KMS-11 (cell line): ENCODE measurements at regions not wholly inside any gene's neighbourhood (a gene's known extent, or its start where the extent isn't known, plus 50 kb on each side); places are given as distances from the start of the nearest gene placed in this dataset.

Experiments used
- H2AFZ ChIP-seq: fragments of 200-600 bp; sonication (generic); 2 replicates; pipeline ENCODE4 v1.6.1; 2016; ENCODE audit warnings: antibody characterized with exemption, mixed run types, low read depth
- H3K27ac ChIP-seq: fragments of 200-600 bp; sonication (generic); 2 replicates; pipeline ENCODE4 v1.6.1; 2016; ENCODE audit warnings: mild to moderate bottlenecking, mixed run types
- H3K27me3 ChIP-seq: fragments of 200-600 bp; sonication (generic); 2 replicates; pipeline ENCODE4 v1.6.1; 2017; ENCODE audit warnings: mild to moderate bottlenecking, low read depth, mixed run types, moderate library complexity; ENCODE audit not compliant: insufficient read depth
- H3K36me3 ChIP-seq: fragments of 200-600 bp; sonication (generic); 2 replicates; pipeline ENCODE4 v1.6.1; 2017; ENCODE audit warnings: mild to moderate bottlenecking, mixed run types; ENCODE audit not compliant: insufficient read depth
- H3K4me1 ChIP-seq: fragments of 200-600 bp; sonication (generic); 2 replicates; pipeline ENCODE4 v1.6.1; 2016; ENCODE audit warnings: mild to moderate bottlenecking, low read depth, mixed run types; ENCODE audit not compliant: poor library complexity, severe bottlenecking
- H3K4me2 ChIP-seq: fragments of 200-600 bp; sonication (generic); 2 replicates; pipeline ENCODE4 v1.7.0; 2016; ENCODE audit warnings: mild to moderate bottlenecking, mixed run types
- H3K4me3 ChIP-seq: fragments of 200-600 bp; sonication (generic); IDR thresholded peaks from 2 replicates; pipeline ENCODE4 v1.6.1; 2017; ENCODE audit warnings: low read depth, low read length, mixed read lengths; ENCODE audit not compliant: insufficient read depth
- H3K79me2 ChIP-seq: fragments of 200-600 bp; sonication (generic); 2 replicates; pipeline ENCODE4 v1.6.1; 2016; ENCODE audit warnings: low read depth, mixed run types; ENCODE audit not compliant: insufficient read depth
- H3K9ac ChIP-seq: fragments of 200-600 bp; sonication (generic); 2 replicates; pipeline ENCODE4 v1.6.1; 2016; ENCODE audit warnings: mild to moderate bottlenecking, mixed run types
- H4K20me1 ChIP-seq: fragments of 200-600 bp; sonication (generic); 2 replicates; pipeline ENCODE4 v1.6.1; 2016; ENCODE audit warnings: mild to moderate bottlenecking, mixed run types; ENCODE audit not compliant: insufficient read depth
- CTCF ChIP-seq: fragments of 200-600 bp; sonication (generic); conservative IDR thresholded peaks from 2 replicates; pipeline ENCODE4 v1.6.1; 2017; ENCODE audit warnings: low read depth, mild to moderate bottlenecking, antibody characterized with exemption, low read length, moderate library complexity, mixed read lengths

DNA sequence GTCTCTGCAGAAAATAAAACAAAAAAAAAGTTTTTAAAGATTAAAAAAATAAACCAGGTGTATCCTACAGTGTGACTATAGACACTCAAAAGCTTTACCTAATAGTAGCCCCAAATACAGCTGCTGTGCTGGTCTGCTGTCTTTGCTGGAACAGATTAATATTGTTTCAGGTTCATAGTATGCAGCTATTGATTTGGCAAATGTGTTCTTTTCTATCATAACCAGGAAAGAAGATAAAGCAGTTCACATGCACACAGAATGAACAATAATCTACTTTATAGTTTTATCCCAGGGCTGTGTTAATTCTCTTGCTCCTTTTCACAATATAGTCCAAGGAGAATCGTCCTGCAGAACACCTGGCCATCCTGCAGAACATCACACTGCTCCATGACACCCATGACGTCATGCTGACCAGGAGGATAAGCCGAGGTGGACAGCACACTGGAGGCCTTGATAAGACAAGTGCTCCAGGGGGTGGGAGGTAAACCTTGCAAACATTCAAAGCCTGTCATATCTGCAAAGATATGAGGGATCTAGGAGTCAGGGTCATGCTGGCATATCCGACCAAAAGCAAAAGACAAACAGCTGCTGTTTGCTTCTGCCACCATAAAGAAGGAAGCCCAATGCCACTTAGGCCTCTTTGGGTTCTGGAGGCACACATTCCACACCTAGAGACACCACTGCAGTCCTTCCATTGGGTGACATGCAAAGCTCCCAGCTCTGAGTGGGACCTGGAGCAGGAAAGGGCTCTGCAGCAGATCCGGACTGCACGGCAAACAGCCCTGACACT is 86.1 kb upstream of the SLC2A1 start:
- H3K27me3 ChIP-seq: no peaks in the 10 kb centered on the region
- H3K79me2 ChIP-seq: no peaks in the 10 kb centered on the region
- no peak overlapping the region for H3K27ac ChIP-seq
- H3K4me1 ChIP-seq: no peaks in the 10 kb centered on the region
- H3K4me2 ChIP-seq: no peak overlapping the region
- TF ChIP-seq CTCF: no peak
- no peaks in the 10 kb centered on the region for H3K36me3 ChIP-seq
- no peak overlapping the region for H3K4me3 ChIP-seq
- H2AFZ ChIP-seq: no peak overlapping the region
- no peaks in the 10 kb centered on the region for H4K20me1 ChIP-seq
- no peak overlapping the region for H3K9ac ChIP-seq

DNA sequence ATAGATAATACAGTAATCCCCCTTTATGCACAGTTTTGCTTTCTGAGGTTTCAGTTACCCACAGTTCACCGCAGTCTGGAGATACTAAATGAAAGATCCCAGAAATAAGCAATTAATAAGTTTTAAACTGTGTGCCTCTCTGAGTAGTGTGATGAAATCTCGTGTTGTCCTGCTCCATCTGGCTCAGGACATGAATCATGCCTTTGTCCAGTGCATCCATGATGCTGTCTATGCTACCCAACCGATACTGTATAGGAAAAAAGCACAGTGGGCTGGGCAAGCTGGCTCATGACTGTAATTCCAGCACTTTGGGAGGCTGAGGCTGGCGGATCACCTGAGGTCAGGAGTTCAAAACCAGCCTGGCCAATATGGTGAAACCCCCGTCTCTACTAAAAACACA is 85.0 kb upstream of the SLC2A1 start:
- H3K27ac ChIP-seq: no peak overlapping the region
- no peaks in the 10 kb centered on the region for H3K4me1 ChIP-seq

DNA sequence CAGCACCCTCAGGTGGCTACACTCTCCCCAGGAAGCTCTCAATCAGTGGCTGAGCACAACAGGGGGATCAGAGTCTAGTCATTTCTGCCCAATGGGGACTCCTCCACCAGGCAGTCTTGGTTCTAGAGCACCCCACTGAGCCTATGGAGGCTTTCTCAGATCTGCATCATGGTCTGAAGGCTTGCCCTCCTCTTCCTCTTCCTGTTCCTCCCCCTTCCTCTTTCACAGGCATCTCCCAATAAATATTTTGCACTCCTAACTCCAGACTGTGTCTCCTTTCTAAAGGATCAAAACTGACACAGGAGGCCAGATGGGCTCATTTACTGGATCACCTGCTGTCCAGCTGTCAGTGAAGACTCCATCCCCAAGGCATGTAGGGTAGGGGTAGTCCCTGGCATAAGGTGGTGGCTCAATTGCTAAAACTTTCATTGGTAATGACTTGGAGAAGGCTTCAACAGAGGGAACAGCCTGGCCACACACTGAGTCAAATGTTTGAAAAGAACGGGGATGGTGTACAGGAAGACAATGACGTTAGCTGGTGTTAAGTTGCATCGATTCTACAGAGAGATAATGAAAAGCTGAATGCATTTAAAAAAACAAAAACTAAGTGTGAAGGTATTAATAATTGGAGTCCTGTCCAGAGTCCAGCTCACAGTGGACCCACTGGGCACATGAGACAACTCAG is 84.2 kb upstream of the SLC2A1 start:
- TF ChIP-seq CTCF: no peak
- Histone ChIP-seq H3K4me1 (no peaks in the 10 kb centered on the region), H3K4me3 (no peak overlapping the region), H3K27me3 (no peaks in the 10 kb centered on the region), H3K36me3 (no peaks in the 10 kb centered on the region), H2AFZ (no peak overlapping the region), H3K79me2 (no peaks in the 10 kb centered on the region), H3K27ac (no peak overlapping the region), H4K20me1 (no peaks in the 10 kb centered on the region), H3K4me2 (no peak overlapping the region), H3K9ac (no peak overlapping the region)

More for the DNA sequence above, 85.0 kb upstream of the SLC2A1 start:
- Histone ChIP-seq H3K4me3 (no peak overlapping the region), H4K20me1 (no peaks in the 10 kb centered on the region), H3K4me2 (no peak overlapping the region), H3K9ac (no peak overlapping the region), H3K79me2 (no peaks in the 10 kb centered on the region), H2AFZ (no peak overlapping the region), H3K27me3 (no peaks in the 10 kb centered on the region), H3K36me3 (no peaks in the 10 kb centered on the region)
- no peak for TF ChIP-seq CTCF

GRCh38 chr1:43042127-43042526 is 83.5 kb upstream of the SLC2A1 start:
- TF ChIP-seq CTCF: no peak
- Histone ChIP-seq H3K4me3 (no peak overlapping the region), H3K4me1 (no peaks in the 10 kb centered on the region), H3K9ac (no peak overlapping the region), H4K20me1 (no peaks in the 10 kb centered on the region), H2AFZ (no peak overlapping the region), H3K27ac (no peak overlapping the region), H3K36me3 (no peaks in the 10 kb centered on the region), H3K79me2 (no peaks in the 10 kb centered on the region), H3K27me3 (no peaks in the 10 kb centered on the region), H3K4me2 (no peak overlapping the region)
